ENCODE measurements at regions not wholly inside any gene's neighbourhood (a gene's known extent, or its start where the extent isn't known, plus 50 kb on each side); places are given as distances from the start of the nearest gene placed in this dataset.

GRCh38 chr9:78712903-78713613 is 416.1 kb downstream of the PSAT1 start:
- TF ChIP-seq CTCF (conservative IDR thresholded peaks at IDR 0.05; ENCODE audit: low read depth, low read length) (no peak), EZH2 (IDR thresholded peaks at IDR 0.05; ENCODE audit: borderline replicate concordance, low read depth, low read length, poor library complexity, severe bottlenecking) (no peak)

Data from A673 (cell line).